Activated T-cell treated with anti-CD3 and anti-CD28 coated beads, Interleukin-2, amount 50 U/mL, for 24 hours (primary cell): ENCODE measurements at regions not wholly inside any gene's neighbourhood (a gene's known extent, or its start where the extent isn't known, plus 50 kb on each side); places are given as distances from the start of the nearest gene placed in this dataset.
"Not testable (repeated sequence)": the region's sequence is repeated elsewhere in the genome, so short reads cannot be mapped to it uniquely, and the experiment has no call there.

Experiments
- DNase-seq: peaks from one replicate; pipeline ENCODE4 v3.0.0-alpha.2; 2020
- H3K27ac Mint-ChIP-seq: 2 replicates; pipeline ENCODE4 v1.8.0; 2020; ENCODE audit warnings: mild to moderate bottlenecking, mixed read lengths
- H3K27me3 Mint-ChIP-seq: 2 replicates; pipeline ENCODE4 v1.8.0; 2020; ENCODE audit warnings: mixed read lengths
- H3K36me3 Mint-ChIP-seq: 2 replicates; pipeline ENCODE4 v1.8.0; 2020; ENCODE audit warnings: low read depth, mixed read lengths
- H3K4me1 Mint-ChIP-seq: 2 replicates; pipeline ENCODE4 v1.8.0; 2020; ENCODE audit warnings: low read depth, mixed read lengths
- H3K4me3 Mint-ChIP-seq: 2 replicates; pipeline ENCODE4 v1.8.0; 2020; ENCODE audit warnings: mild to moderate bottlenecking, moderate library complexity, mixed read lengths
- H3K9me3 Mint-ChIP-seq: 2 replicates; pipeline ENCODE4 v1.8.0; 2020; ENCODE audit warnings: mixed read lengths

DNA sequence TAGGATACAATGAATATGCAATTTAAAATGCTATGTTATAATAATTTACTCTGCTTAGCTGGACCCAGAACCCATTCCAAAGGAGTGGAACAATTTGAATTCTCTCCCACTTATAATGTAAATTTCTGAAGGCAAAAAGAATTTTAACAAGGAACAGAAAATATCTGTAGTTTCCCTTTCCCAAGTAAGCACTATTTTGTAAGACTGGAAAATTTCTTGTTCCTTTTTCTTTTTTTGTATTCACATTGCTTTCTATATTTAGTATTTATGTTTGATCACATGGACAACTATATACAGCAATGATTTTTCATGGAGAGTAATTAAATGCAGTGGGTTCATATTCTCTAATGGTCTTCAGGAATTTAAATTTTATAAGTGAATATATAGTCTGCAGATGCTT is 127.4 kb downstream of the GPR85 start:
- no peak for DNase-seq
- Mint-ChIP-seq H3K36me3 (no peaks in the 10 kb centered on the region), H3K4me1 (no peaks in the 10 kb centered on the region), H3K9me3 (no peaks in the 10 kb centered on the region), H3K27me3 (peaks cover 28% of the 10 kb centered on the region), H3K27ac (no peak overlapping the region), H3K4me3 (no peak overlapping the region)

GRCh38 chr7:112958775-112959174 is 127.9 kb downstream of the GPR85 start:
- peaks cover 25% of the 10 kb centered on the region for H3K27me3 Mint-ChIP-seq
- no peak overlapping the region for H3K4me3 Mint-ChIP-seq
- H3K9me3 Mint-ChIP-seq: no peaks in the 10 kb centered on the region
- no peaks in the 10 kb centered on the region for H3K36me3 Mint-ChIP-seq
- no peak overlapping the region for H3K27ac Mint-ChIP-seq
- no peaks in the 10 kb centered on the region for H3K4me1 Mint-ChIP-seq
- no peak for DNase-seq

DNA sequence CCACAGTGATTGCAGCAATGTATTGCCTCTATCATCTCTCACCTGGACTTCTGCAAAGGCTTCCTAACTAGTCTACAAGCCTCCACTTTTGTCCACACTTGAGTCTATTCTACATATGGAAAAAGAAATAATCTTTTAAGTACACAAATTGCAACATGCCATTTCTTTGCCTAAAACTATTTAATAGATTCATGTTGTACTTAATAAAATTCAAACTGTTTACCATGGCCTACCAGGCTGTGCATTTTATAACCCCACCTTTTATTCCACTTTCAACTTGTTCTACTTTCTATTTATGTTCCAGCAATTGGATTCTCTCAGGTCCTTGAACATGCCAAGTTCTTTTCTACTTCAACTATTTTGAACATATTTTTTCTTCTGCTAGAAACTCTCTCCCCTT is 128.7 kb downstream of the GPR85 start:
- Mint-ChIP-seq H3K27me3 (peaks cover 18% of the 10 kb centered on the region), H3K9me3 (no peaks in the 10 kb centered on the region), H3K4me1 (no peaks in the 10 kb centered on the region), H3K4me3 (no peak overlapping the region), H3K36me3 (no peaks in the 10 kb centered on the region), H3K27ac (no peak overlapping the region)
- DNase-seq: no peak

DNA sequence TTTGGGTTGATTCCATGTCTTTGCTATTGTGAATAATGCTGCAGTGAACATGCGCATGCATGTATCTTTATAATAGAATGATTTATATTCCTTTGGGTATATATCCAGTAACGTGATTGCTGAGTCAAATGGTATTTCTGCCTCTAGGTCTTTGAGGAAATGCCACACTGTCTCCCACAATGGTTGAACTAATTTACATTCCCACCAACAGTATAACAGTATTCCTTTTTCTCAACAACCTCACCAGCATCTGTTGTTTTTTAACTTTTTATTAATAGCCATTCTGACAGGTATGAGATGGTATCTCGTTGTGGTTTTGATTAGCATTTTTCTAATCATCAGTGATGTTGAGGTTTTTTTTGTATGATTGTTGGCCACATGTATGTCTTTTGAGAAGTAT is 133.6 kb downstream of the GPR85 start:
- H3K27ac Mint-ChIP-seq, H3K4me3 Mint-ChIP-seq, H3K9me3 Mint-ChIP-seq, DNase-seq, H3K36me3 Mint-ChIP-seq, H3K4me1 Mint-ChIP-seq: not testable (repeated sequence)
- peaks cover 36% of the 10 kb centered on the region for H3K27me3 Mint-ChIP-seq

DNA sequence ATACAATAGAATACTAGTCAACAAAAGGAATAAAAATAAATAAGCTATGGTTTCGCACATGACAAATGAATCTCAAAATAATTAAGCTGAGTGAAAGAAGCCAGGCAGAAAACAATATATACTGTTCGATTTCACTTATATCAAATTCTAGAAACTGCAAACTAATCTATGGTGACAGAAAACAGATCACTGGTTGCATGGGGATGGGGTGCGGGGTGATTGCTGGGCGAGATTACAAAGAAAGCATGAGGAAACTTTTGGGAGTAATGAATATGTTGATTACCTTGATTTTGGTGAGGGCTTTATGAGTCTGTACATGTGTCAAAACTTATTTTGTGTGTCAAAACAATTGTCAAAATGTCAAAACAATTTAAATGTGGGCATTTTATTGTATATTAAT is 135.6 kb downstream of the GPR85 start:
- no peaks in the 10 kb centered on the region for H3K36me3 Mint-ChIP-seq
- no peaks in the 10 kb centered on the region for H3K9me3 Mint-ChIP-seq
- no peak overlapping the region for H3K27ac Mint-ChIP-seq
- H3K27me3 Mint-ChIP-seq: peaks cover 40% of the 10 kb centered on the region
- H3K4me3 Mint-ChIP-seq: no peak overlapping the region
- no peaks in the 10 kb centered on the region for H3K4me1 Mint-ChIP-seq
- DNase-seq: no peak

- not testable (repeated sequence) for H3K36me3 Mint-ChIP-seq, H3K4me3 Mint-ChIP-seq, DNase-seq, H3K4me1 Mint-ChIP-seq, H3K9me3 Mint-ChIP-seq, H3K27ac Mint-ChIP-seq
- peaks cover 47% of the 10 kb centered on the region for H3K27me3 Mint-ChIP-seq
Measured at GRCh38 chr7:112949682-112950081, 136.9 kb downstream of the GPR85 start.

GRCh38 chr7:112946350-112946749 is 140.3 kb downstream of the GPR85 start:
- DNase-seq: no peak
- no peak overlapping the region for H3K4me3 Mint-ChIP-seq

GRCh38 chr7:112945046-112945445 is 141.6 kb downstream of the GPR85 start:
- no peak for DNase-seq
- Mint-ChIP-seq H3K9me3 (no peaks in the 10 kb centered on the region), H3K36me3 (no peaks in the 10 kb centered on the region), H3K27ac (no peak overlapping the region), H3K27me3 (peaks cover 33% of the 10 kb centered on the region), H3K4me1 (peaks cover 11% of the 10 kb centered on the region), H3K4me3 (no peak overlapping the region)

More at GRCh38 chr7:112946350-112946749, 140.3 kb downstream of the GPR85 start:
- Mint-ChIP-seq H3K36me3 (no peaks in the 10 kb centered on the region), H3K27me3 (peaks cover 43% of the 10 kb centered on the region), H3K9me3 (no peaks in the 10 kb centered on the region), H3K27ac (no peak overlapping the region), H3K4me1 (no peaks in the 10 kb centered on the region)

DNA sequence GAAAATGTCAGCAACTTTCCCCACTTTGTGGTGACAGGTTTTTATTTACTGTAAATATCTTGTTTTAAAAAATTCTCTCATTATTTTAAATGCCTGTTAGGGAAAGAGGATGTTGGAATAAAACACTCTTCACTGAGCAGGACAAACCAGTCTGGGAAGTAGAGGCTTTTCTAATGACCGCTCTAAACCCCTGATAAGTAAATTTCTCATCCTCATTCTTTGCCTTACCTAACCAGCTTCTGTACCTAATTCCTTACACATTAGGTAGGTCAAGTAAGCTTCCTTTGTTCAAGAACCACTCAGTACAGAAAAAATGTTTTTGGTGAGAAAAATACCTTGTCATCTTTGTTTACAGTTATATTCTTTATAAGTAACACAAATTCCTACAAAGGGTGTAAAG is 143.6 kb downstream of the GPR85 start:
- Mint-ChIP-seq H3K4me3 (no peak overlapping the region), H3K27ac (no peak overlapping the region), H3K9me3 (no peaks in the 10 kb centered on the region), H3K27me3 (peaks cover 18% of the 10 kb centered on the region), H3K4me1 (peaks cover 20% of the 10 kb centered on the region), H3K36me3 (peaks cover 10% of the 10 kb centered on the region)
- no peak for DNase-seq

DNA sequence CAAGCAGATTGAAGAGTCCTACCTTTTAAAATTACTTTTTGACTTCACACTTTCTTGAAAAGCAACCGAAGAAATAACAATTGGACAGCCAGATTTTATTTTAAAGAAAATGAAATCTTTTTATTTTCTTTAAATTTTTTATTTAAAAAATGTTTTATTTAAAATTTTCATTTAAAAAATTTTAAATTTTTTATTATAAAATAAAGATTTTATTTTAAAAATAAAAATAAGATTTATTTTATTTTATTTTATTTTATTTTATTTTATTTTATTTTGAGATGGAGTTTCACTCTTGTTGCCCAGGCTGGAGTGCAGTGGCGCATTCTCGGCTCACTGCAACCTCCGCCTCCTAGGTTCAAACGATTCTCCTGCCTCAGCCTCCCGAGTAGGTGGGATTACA is 144.5 kb downstream of the GPR85 start:
- Mint-ChIP-seq H3K4me1 (peaks cover 26% of the 10 kb centered on the region), H3K27me3 (peaks cover 13% of the 10 kb centered on the region)
- not testable (repeated sequence) for H3K9me3 Mint-ChIP-seq, H3K4me3 Mint-ChIP-seq, H3K27ac Mint-ChIP-seq, H3K36me3 Mint-ChIP-seq, DNase-seq

DNA sequence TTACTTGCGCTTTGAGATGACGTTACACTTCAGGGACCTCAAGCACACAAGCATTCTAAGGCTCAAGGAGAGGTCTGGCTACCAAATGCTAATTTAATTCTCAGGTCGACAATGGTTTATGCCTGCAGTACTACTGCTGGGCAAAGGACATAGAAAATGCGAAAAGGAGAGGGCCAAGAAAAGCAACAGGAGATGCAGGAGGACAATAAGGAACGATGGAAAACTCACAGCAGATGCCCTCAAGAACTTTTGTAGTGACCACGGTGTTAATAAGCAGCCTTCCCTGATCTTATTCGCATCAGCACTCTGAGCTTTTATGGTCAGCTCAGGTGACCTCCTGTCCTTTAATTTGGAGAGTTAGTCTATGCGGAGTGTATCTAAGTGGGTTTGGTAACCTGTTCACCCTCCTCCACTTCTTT is 146.3 kb downstream of the GPR85 start:
- no peak for DNase-seq
- H3K4me3 Mint-ChIP-seq: peak overlapping the region; percentile 87
- H3K27me3 Mint-ChIP-seq: no peaks in the 10 kb centered on the region
- peaks cover 11% of the 10 kb centered on the region for H3K36me3 Mint-ChIP-seq
- peak overlapping the region; percentile 94 for H3K27ac Mint-ChIP-seq
- no peaks in the 10 kb centered on the region for H3K9me3 Mint-ChIP-seq
- peaks cover 38% of the 10 kb centered on the region for H3K4me1 Mint-ChIP-seq

DNA sequence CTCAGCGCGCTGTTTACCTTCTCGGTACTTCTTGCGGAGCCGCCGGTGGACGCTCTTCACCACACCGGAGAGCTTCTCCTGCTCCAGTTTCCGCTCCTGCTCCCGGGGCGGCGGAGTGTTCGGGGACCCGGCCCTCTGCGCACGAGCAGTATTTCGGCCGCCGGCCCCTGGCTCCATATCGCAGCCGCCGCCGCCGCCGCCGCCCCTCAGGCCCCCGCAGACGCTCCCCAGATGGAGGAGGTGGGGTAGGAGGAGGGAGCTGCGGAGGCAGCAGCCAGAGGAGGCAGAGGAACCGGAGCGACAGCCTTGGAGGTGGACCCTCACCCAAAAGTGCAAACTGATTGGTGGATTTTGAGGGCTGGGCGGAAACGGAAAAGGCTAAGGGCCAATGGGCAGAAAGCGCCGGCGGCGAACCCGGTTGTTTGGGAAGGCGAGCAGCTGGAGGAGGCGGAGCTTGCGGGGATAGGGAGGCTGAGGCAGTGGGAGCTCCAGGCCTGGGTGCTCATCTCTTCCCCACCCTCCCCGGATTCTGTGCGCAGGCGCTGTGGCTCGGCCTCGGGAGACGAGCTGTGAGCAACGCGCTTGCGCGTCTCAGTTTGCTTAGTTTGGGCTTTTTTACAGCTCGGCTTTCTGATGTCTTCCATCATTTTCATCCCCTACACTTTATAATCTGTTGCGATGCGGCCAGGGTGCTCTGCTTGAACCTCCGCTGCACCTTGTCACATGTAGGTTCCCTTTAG is 146.9 kb downstream of the GPR85 start:
- Mint-ChIP-seq H3K9me3 (no peaks in the 10 kb centered on the region), H3K4me1 (peaks cover 42% of the 10 kb centered on the region), H3K27me3 (no peaks in the 10 kb centered on the region), H3K27ac (peak overlapping the region; percentile 94), H3K4me3 (peak overlapping the region; percentile 87), H3K36me3 (peaks cover 16% of the 10 kb centered on the region)
- DNase-seq: peak; percentile 99

DNA sequence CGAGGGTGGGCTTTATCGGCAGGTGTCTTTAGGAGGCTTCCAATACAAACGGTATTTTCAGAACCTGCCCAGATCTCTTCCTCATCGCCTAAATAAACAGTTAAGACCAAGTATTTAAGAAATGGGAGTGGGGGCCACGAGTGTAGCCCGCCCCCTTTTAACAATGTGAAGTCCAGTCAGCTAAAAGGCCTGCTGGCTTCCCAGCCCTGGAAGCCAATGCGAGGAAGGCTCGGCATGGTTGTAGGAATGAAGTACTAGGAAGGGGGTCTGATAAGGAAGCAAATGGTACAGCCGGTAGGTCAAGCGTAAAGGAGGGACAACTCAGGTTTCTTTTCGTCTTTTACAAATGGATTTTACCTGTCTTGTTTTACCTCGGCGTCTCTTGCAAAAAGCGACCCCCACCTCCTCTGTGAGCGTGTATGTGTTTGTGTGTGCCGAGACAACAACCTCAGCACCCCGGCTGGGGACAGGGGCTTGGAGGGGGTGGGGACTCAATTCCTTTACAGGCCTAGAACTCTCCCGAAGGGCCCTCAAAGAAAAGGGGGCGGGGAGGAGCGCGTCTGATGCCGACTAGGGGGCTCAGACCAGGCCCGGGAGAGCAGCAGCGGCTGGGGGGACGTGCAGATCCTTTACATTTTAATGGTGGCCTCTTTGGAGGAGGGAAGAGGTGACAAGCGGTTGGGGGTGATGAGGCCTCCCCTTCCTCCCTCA is 147.6 kb downstream of the GPR85 start:
- Mint-ChIP-seq H3K4me3 (peak overlapping the region; percentile 87), H3K27ac (peak overlapping the region; percentile 94), H3K27me3 (no peaks in the 10 kb centered on the region), H3K36me3 (peaks cover 19% of the 10 kb centered on the region), H3K4me1 (peaks cover 48% of the 10 kb centered on the region), H3K9me3 (no peaks in the 10 kb centered on the region)
- no peak for DNase-seq

DNA sequence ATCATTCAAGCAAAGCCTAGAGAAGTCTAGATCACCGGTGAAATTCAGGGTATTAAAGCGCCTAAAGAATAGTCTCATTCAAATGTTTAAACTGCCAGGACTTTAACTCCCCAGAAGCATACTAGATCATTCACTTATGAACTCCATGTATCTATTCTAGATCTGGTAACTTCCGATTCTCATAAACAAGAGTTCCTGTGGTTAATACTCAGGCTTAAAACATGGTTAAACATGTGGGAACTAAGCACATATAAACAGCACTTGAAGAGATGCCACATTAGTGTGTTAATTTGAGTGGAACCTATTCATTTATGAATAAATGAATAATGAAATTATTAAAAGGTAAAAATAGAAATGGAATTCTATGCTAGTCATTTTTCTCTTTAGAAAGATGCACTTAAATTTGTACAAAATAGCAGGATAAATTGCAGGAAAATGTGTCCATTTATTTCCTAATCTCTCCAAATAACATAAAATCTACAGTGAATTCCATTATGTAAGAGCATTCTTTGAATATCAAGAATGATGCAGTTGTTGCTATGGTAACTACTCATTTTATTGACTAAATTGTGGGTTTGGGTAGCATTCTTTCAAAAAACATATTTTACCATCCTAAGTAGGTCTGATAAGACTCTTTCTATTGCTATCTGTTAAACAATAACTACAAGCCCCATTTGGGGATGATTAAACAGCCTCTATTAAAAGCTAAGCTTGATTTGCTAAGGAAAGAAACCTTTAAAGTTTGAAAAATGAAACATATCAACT is 147.6 kb upstream of the TMEM168 start:
- peaks cover 55% of the 10 kb centered on the region for H3K4me1 Mint-ChIP-seq
- H3K36me3 Mint-ChIP-seq: peaks cover 25% of the 10 kb centered on the region
- peak overlapping the region; percentile 87 for H3K4me3 Mint-ChIP-seq
- H3K27ac Mint-ChIP-seq: peak overlapping the region; percentile 94
- no peak for DNase-seq
- no peaks in the 10 kb centered on the region for H3K27me3 Mint-ChIP-seq
- H3K9me3 Mint-ChIP-seq: no peaks in the 10 kb centered on the region

DNA sequence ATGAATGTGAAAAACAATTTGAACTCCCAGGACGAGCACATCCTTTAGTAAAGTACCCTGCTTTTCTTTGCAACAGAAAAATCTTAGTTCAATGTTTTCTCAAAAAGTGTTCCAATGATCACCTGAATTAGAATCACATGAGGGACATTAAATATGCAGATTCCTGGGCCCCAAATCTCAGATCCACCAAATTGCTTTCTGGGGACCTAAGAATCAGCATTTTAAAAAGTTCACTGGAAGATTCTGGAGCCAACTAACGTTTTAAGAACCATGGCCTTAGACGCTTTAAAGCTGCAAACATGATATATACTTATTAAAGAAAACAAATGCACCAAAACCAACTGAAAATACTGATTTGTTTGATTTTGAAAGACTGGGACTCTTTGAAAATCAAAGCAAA is 143.4 kb upstream of the TMEM168 start:
- peaks cover 28% of the 10 kb centered on the region for H3K36me3 Mint-ChIP-seq
- H3K4me1 Mint-ChIP-seq: peaks cover 68% of the 10 kb centered on the region
- no peaks in the 10 kb centered on the region for H3K9me3 Mint-ChIP-seq
- no peak overlapping the region for H3K27ac Mint-ChIP-seq
- no peak overlapping the region for H3K4me3 Mint-ChIP-seq
- H3K27me3 Mint-ChIP-seq: no peaks in the 10 kb centered on the region
- DNase-seq: no peak
